Stimulated activated naive CD8-positive, alpha-beta T cell treated with anti-CD3 and anti-CD28 coated beads, Interleukin-15, Interleukin-2, amounts not matched to agents 100 ng/mL and 50 ng/mL, for 24 hours (primary cell): ENCODE measurements at regions not wholly inside any gene's neighbourhood (a gene's known extent, or its start where the extent isn't known, plus 50 kb on each side); places are given as distances from the start of the nearest gene placed in this dataset.

ENCODE experiments used
- H3K27ac Mint-ChIP-seq: one replicate; pipeline ENCODE4 v1.8.0; 2021; ENCODE audit warnings: mild to moderate bottlenecking, mixed read lengths
- H3K27me3 Mint-ChIP-seq: one replicate; pipeline ENCODE4 v1.8.0; 2021; ENCODE audit warnings: mixed read lengths
- H3K36me3 Mint-ChIP-seq: one replicate; pipeline ENCODE4 v1.8.0; 2021; ENCODE audit warnings: low read depth, mixed read lengths
- H3K4me1 Mint-ChIP-seq: one replicate; pipeline ENCODE4 v1.8.0; 2021; ENCODE audit warnings: low read depth, mixed read lengths
- H3K4me3 Mint-ChIP-seq: one replicate; pipeline ENCODE4 v1.8.0; 2021; ENCODE audit warnings: mild to moderate bottlenecking, mixed read lengths
- H3K9me3 Mint-ChIP-seq: one replicate; pipeline ENCODE4 v1.8.0; 2021; ENCODE audit warnings: mixed read lengths

GRCh38 chr7:7104314-7104698 lies 78.0 kb upstream of the C1GALT1 start:
- H3K9me3 Mint-ChIP-seq, result no peaks in the 10 kb centered on the region
- H3K27me3 Mint-ChIP-seq, result no peaks in the 10 kb centered on the region
- H3K27ac Mint-ChIP-seq, result no peak overlapping the region
- peaks cover 10% of the 10 kb centered on the region for H3K4me1 Mint-ChIP-seq
- H3K36me3 Mint-ChIP-seq, result no peaks in the 10 kb centered on the region
- H3K4me3 Mint-ChIP-seq, result no peak overlapping the region

- H3K27ac Mint-ChIP-seq, result no peak overlapping the region
- no peak overlapping the region for H3K4me3 Mint-ChIP-seq
- peaks cover 10% of the 10 kb centered on the region for H3K4me1 Mint-ChIP-seq
- H3K27me3 Mint-ChIP-seq, result no peaks in the 10 kb centered on the region
- no peaks in the 10 kb centered on the region for H3K36me3 Mint-ChIP-seq
- H3K9me3 Mint-ChIP-seq, result no peaks in the 10 kb centered on the region
Measured at GRCh38 chr7:7104971-7105370, 77.4 kb upstream of the C1GALT1 start.

GRCh38 chr7:7105800-7106582 lies 76.4 kb upstream of the C1GALT1 start:
- no peak overlapping the region for H3K4me3 Mint-ChIP-seq
- no peak overlapping the region for H3K27ac Mint-ChIP-seq
- H3K36me3 Mint-ChIP-seq, result no peaks in the 10 kb centered on the region
- no peaks in the 10 kb centered on the region for H3K9me3 Mint-ChIP-seq
- peaks cover 10% of the 10 kb centered on the region for H3K4me1 Mint-ChIP-seq
- no peaks in the 10 kb centered on the region for H3K27me3 Mint-ChIP-seq

- Mint-ChIP-seq H3K27me3 (no peaks in the 10 kb centered on the region), H3K27ac (no peak overlapping the region), H3K4me1 (peaks cover 10% of the 10 kb centered on the region), H3K9me3 (no peaks in the 10 kb centered on the region), H3K4me3 (no peak overlapping the region), H3K36me3 (no peaks in the 10 kb centered on the region)
Measured at GRCh38 chr7:7108931-7109330, 73.4 kb upstream of the C1GALT1 start.

- H3K4me3 Mint-ChIP-seq, result no peak overlapping the region
- H3K4me1 Mint-ChIP-seq, result peaks cover 7% of the 10 kb centered on the region
- no peaks in the 10 kb centered on the region for H3K27me3 Mint-ChIP-seq
- H3K27ac Mint-ChIP-seq, result no peak overlapping the region
- no peaks in the 10 kb centered on the region for H3K9me3 Mint-ChIP-seq
- H3K36me3 Mint-ChIP-seq, result no peaks in the 10 kb centered on the region
Measured at GRCh38 chr7:7109934-7110333, 72.4 kb upstream of the C1GALT1 start.

GRCh38 chr7:7110706-7111105 lies 71.6 kb upstream of the C1GALT1 start:
- Mint-ChIP-seq H3K9me3 (no peaks in the 10 kb centered on the region), H3K27me3 (no peaks in the 10 kb centered on the region), H3K27ac (no peak overlapping the region), H3K36me3 (no peaks in the 10 kb centered on the region), H3K4me3 (no peak overlapping the region), H3K4me1 (peaks cover 1% of the 10 kb centered on the region)

- H3K36me3 Mint-ChIP-seq, result no peaks in the 10 kb centered on the region
Measured at GRCh38 chr7:7112868-7113267, 69.5 kb upstream of the C1GALT1 start.

GRCh38 chr7:7114575-7115291 lies 67.6 kb upstream of the C1GALT1 start:
- no peak overlapping the region for H3K27ac Mint-ChIP-seq
- no peak overlapping the region for H3K4me3 Mint-ChIP-seq
- no peaks in the 10 kb centered on the region for H3K9me3 Mint-ChIP-seq
- no peaks in the 10 kb centered on the region for H3K36me3 Mint-ChIP-seq
- no peaks in the 10 kb centered on the region for H3K27me3 Mint-ChIP-seq
- H3K4me1 Mint-ChIP-seq, result no peaks in the 10 kb centered on the region

More at GRCh38 chr7:7112868-7113267, 69.5 kb upstream of the C1GALT1 start:
- Mint-ChIP-seq H3K9me3 (no peaks in the 10 kb centered on the region), H3K4me3 (no peak overlapping the region), H3K27me3 (no peaks in the 10 kb centered on the region), H3K4me1 (no peaks in the 10 kb centered on the region), H3K27ac (no peak overlapping the region)

GRCh38 chr7:7117935-7118586 lies 64.3 kb upstream of the C1GALT1 start:
- no peak overlapping the region for H3K4me3 Mint-ChIP-seq
- H3K36me3 Mint-ChIP-seq, result no peaks in the 10 kb centered on the region
- H3K27me3 Mint-ChIP-seq, result no peaks in the 10 kb centered on the region
- no peak overlapping the region for H3K27ac Mint-ChIP-seq
- H3K9me3 Mint-ChIP-seq, result no peaks in the 10 kb centered on the region
- no peaks in the 10 kb centered on the region for H3K4me1 Mint-ChIP-seq

GRCh38 chr7:7118822-7119221 lies 63.5 kb upstream of the C1GALT1 start:
- no peaks in the 10 kb centered on the region for H3K36me3 Mint-ChIP-seq
- H3K27me3 Mint-ChIP-seq, result no peaks in the 10 kb centered on the region
- no peak overlapping the region for H3K27ac Mint-ChIP-seq
- H3K4me3 Mint-ChIP-seq, result no peak overlapping the region
- no peaks in the 10 kb centered on the region for H3K9me3 Mint-ChIP-seq
- H3K4me1 Mint-ChIP-seq, result no peaks in the 10 kb centered on the region

GRCh38 chr7:7119729-7120128 lies 62.6 kb upstream of the C1GALT1 start:
- Mint-ChIP-seq H3K9me3 (no peaks in the 10 kb centered on the region), H3K4me3 (no peak overlapping the region), H3K27me3 (no peaks in the 10 kb centered on the region), H3K27ac (no peak overlapping the region), H3K36me3 (no peaks in the 10 kb centered on the region), H3K4me1 (no peaks in the 10 kb centered on the region)

- H3K27ac Mint-ChIP-seq, result no peak overlapping the region
- no peaks in the 10 kb centered on the region for H3K36me3 Mint-ChIP-seq
- H3K4me3 Mint-ChIP-seq, result no peak overlapping the region
- no peaks in the 10 kb centered on the region for H3K9me3 Mint-ChIP-seq
- no peaks in the 10 kb centered on the region for H3K27me3 Mint-ChIP-seq
- no peaks in the 10 kb centered on the region for H3K4me1 Mint-ChIP-seq
Measured at GRCh38 chr7:7122033-7122478, 60.3 kb upstream of the C1GALT1 start.

GRCh38 chr7:7122701-7123281 lies 59.6 kb upstream of the C1GALT1 start:
- H3K4me3 Mint-ChIP-seq, result no peak overlapping the region
- H3K27me3 Mint-ChIP-seq, result no peaks in the 10 kb centered on the region
- H3K27ac Mint-ChIP-seq, result no peak overlapping the region
- H3K36me3 Mint-ChIP-seq, result no peaks in the 10 kb centered on the region
- H3K4me1 Mint-ChIP-seq, result no peaks in the 10 kb centered on the region
- no peaks in the 10 kb centered on the region for H3K9me3 Mint-ChIP-seq

- H3K27ac Mint-ChIP-seq, result no peak overlapping the region
- H3K36me3 Mint-ChIP-seq, result no peaks in the 10 kb centered on the region
- H3K27me3 Mint-ChIP-seq, result no peaks in the 10 kb centered on the region
- no peaks in the 10 kb centered on the region for H3K9me3 Mint-ChIP-seq
- no peak overlapping the region for H3K4me3 Mint-ChIP-seq
- H3K4me1 Mint-ChIP-seq, result no peaks in the 10 kb centered on the region
Measured at GRCh38 chr7:7125963-7126362, 56.4 kb upstream of the C1GALT1 start.

- H3K36me3 Mint-ChIP-seq, result no peaks in the 10 kb centered on the region
- no peak overlapping the region for H3K4me3 Mint-ChIP-seq
- peaks cover 6% of the 10 kb centered on the region for H3K4me1 Mint-ChIP-seq
- no peak overlapping the region for H3K27ac Mint-ChIP-seq
- no peaks in the 10 kb centered on the region for H3K27me3 Mint-ChIP-seq
- H3K9me3 Mint-ChIP-seq, result no peaks in the 10 kb centered on the region
Measured at GRCh38 chr7:7127773-7128172, 54.6 kb upstream of the C1GALT1 start.
